ENCODE measurements at regions not wholly inside any gene's neighbourhood (a gene's known extent, or its start where the extent isn't known, plus 50 kb on each side); places are given as distances from the start of the nearest gene placed in this dataset.

GRCh38 chr21:18759751-18760161 lies 356.2 kb upstream of the TMPRSS15 start (continued):
- TF ChIP-seq, protein P1, sequence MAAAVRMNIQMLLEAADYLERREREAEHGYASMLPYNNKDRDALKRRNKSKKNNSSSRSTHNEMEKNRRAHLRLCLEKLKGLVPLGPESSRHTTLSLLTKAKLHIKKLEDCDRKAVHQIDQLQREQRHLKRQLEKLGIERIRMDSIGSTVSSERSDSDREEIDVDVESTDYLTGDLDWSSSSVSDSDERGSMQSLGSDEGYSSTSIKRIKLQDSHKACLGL (CRISPR knock-in tag; IDR thresholded peaks at IDR 0.05; ENCODE audit: borderline replicate concordance, poor library complexity, severe bottlenecking): no peak
- TF ChIP-seq BACH1 (tag; IDR thresholded peaks at IDR 0.05): no peak
- peak; percentile 75 for TF ChIP-seq POLR2A (conservative IDR thresholded peaks at IDR 0.05)
- TF ChIP-seq MAZ (CRISPR knock-in tag; conservative IDR thresholded peaks at IDR 0.05 in 1 of 2, IDR thresholded peaks at IDR 0.05 in 1 of 2): no peak; a peak in 1 of 4 replicates
- no peak for TF ChIP-seq TARDBP (IDR thresholded peaks at IDR 0.05)
- TF ChIP-seq SNAPC5 (CRISPR knock-in tag; IDR thresholded peaks at IDR 0.05): no peak
- TF ChIP-seq, protein P2, sequence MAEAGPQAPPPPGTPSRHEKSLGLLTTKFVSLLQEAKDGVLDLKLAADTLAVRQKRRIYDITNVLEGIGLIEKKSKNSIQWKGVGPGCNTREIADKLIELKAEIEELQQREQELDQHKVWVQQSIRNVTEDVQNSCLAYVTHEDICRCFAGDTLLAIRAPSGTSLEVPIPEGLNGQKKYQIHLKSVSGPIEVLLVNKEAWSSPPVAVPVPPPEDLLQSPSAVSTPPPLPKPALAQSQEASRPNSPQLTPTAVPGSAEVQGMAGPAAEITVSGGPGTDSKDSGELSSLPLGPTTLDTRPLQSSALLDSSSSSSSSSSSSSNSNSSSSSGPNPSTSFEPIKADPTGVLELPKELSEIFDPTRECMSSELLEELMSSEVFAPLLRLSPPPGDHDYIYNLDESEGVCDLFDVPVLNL (CRISPR knock-in tag; IDR thresholded peaks at IDR 0.05; ENCODE audit: low read depth): no peak
- TF ChIP-seq, protein P3, sequence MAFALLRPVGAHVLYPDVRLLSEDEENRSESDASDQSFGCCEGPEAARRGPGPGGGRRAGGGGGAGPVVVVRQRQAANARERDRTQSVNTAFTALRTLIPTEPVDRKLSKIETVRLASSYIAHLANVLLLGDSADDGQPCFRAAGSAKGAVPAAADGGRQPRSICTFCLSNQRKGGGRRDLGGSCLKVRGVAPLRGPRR (CRISPR knock-in tag; IDR thresholded peaks at IDR 0.05): no peak
- no peak for TF ChIP-seq CHD4 (IDR thresholded peaks at IDR 0.05; ENCODE audit: insufficient read depth, insufficient replicate concordance, low read depth, low read length, poor library complexity, severe bottlenecking)
- TF ChIP-seq, protein P4, sequence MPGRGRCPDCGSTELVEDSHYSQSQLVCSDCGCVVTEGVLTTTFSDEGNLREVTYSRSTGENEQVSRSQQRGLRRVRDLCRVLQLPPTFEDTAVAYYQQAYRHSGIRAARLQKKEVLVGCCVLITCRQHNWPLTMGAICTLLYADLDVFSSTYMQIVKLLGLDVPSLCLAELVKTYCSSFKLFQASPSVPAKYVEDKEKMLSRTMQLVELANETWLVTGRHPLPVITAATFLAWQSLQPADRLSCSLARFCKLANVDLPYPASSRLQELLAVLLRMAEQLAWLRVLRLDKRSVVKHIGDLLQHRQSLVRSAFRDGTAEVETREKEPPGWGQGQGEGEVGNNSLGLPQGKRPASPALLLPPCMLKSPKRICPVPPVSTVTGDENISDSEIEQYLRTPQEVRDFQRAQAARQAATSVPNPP (IDR thresholded peaks at IDR 0.05; ENCODE audit: borderline replicate concordance, insufficient read depth, insufficient read length): no peak
- TF ChIP-seq WHSC1 (IDR thresholded peaks at IDR 0.05; ENCODE audit: low read length): no peak
- peak; percentile 26 for TF ChIP-seq BRD9 (IDR thresholded peaks at IDR 0.05; ENCODE audit: low read depth, partially characterized antibody)
- TF ChIP-seq BRCA1 (IDR thresholded peaks at IDR 0.05): no peak
- no peak for TF ChIP-seq BRCA1 (CRISPR knock-in tag; IDR thresholded peaks at IDR 0.05)
- TF ChIP-seq TEAD1 (CRISPR knock-in tag; IDR thresholded peaks at IDR 0.05): peak in 1 of 2 experiments; percentile 12; a peak in 1 of 4 replicates
- TF ChIP-seq ASH1L (IDR thresholded peaks at IDR 0.05; ENCODE audit: borderline replicate concordance, low read depth, partially characterized antibody): no peak
- TF ChIP-seq, protein P5, sequence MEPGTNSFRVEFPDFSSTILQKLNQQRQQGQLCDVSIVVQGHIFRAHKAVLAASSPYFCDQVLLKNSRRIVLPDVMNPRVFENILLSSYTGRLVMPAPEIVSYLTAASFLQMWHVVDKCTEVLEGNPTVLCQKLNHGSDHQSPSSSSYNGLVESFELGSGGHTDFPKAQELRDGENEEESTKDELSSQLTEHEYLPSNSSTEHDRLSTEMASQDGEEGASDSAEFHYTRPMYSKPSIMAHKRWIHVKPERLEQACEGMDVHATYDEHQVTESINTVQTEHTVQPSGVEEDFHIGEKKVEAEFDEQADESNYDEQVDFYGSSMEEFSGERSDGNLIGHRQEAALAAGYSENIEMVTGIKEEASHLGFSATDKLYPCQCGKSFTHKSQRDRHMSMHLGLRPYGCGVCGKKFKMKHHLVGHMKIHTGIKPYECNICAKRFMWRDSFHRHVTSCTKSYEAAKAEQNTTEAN (CRISPR knock-in tag; IDR thresholded peaks at IDR 0.05): no peak
- no peak for TF ChIP-seq XRCC4 (IDR thresholded peaks at IDR 0.05; ENCODE audit: extremely low read depth, insufficient read depth, insufficient read length)
- TF ChIP-seq GATAD2B (IDR thresholded peaks at IDR 0.05; ENCODE audit: borderline replicate concordance): no peak
- no peak for TF ChIP-seq TAL1 (IDR thresholded peaks at IDR 0.05)
- no peak for TF ChIP-seq SMAD1 (IDR thresholded peaks at IDR 0.05; ENCODE audit: low read depth, low read length, partially characterized antibody)
- TF ChIP-seq FOXK1 (CRISPR knock-in tag; IDR thresholded peaks at IDR 0.05; ENCODE audit: borderline replicate concordance): no peak
- no peak for TF ChIP-seq STAT5B (CRISPR knock-in tag; IDR thresholded peaks at IDR 0.05)
- TF ChIP-seq HNRNPL (IDR thresholded peaks at IDR 0.05; ENCODE audit: low read depth, low read length): no peak

Data from K562 (cell line).